HG02642 (cell line): ENCODE measurements at regions not wholly inside any gene's neighbourhood (a gene's known extent, or its start where the extent isn't known, plus 50 kb on each side); places are given as distances from the start of the nearest gene placed in this dataset.

Experiments used
- ATAC-seq: cut with Tn5 transposase; IDR thresholded peaks from one replicate; pipeline ENCODE4 v1.9.1; 2021; ENCODE audit warnings: mild to moderate bottlenecking; ENCODE audit not compliant: unreplicated experiment, poor library complexity

GRCh38 chr3:170785454-170785853 lies 84.5 kb downstream of the RPL22L1 start:
- no peak for ATAC-seq

- no peak for ATAC-seq
Measured at GRCh38 chr3:170784406-170784805, 85.6 kb downstream of the RPL22L1 start.

GRCh38 chr3:170780955-170781354 lies 89.0 kb downstream of the RPL22L1 start:
- ATAC-seq = no peak

GRCh38 chr3:170780471-170780870 lies 89.5 kb downstream of the RPL22L1 start:
- no peak for ATAC-seq

- no peak for ATAC-seq
Measured at GRCh38 chr3:170778240-170779217, 91.5 kb downstream of the RPL22L1 start.

GRCh38 chr3:170777564-170777926 lies 92.5 kb downstream of the RPL22L1 start:
- no peak for ATAC-seq

GRCh38 chr3:170776887-170777563 lies 93.0 kb downstream of the RPL22L1 start:
- no peak for ATAC-seq

GRCh38 chr3:170773682-170774425 lies 96.1 kb downstream of the RPL22L1 start:
- ATAC-seq = no peak

GRCh38 chr3:170772175-170772574 lies 97.8 kb downstream of the RPL22L1 start:
- no peak for ATAC-seq

- ATAC-seq = no peak
Measured at GRCh38 chr3:170768334-170768801, 101.6 kb downstream of the RPL22L1 start.

GRCh38 chr3:170767576-170767941 lies 102.4 kb downstream of the RPL22L1 start:
- no peak for ATAC-seq

GRCh38 chr3:170766823-170767575 lies 103.0 kb downstream of the RPL22L1 start:
- no peak for ATAC-seq

- ATAC-seq = no peak
Measured at GRCh38 chr3:170766253-170766652, 103.7 kb downstream of the RPL22L1 start.

GRCh38 chr3:170765419-170766078 lies 104.4 kb downstream of the RPL22L1 start:
- ATAC-seq = no peak

GRCh38 chr3:170764017-170764416 lies 106.0 kb downstream of the RPL22L1 start:
- ATAC-seq = no peak

GRCh38 chr3:170762064-170762463 lies 107.9 kb downstream of the RPL22L1 start:
- ATAC-seq = no peak

- ATAC-seq = no peak
Measured at GRCh38 chr3:170761103-170761502, 108.9 kb downstream of the RPL22L1 start.

- no peak for ATAC-seq
Measured at GRCh38 chr3:170760174-170760526, 109.8 kb downstream of the RPL22L1 start.

- ATAC-seq = no peak
Measured at GRCh38 chr3:170759511-170760173, 110.4 kb downstream of the RPL22L1 start.
